ENCODE measurements at regions not wholly inside any gene's neighbourhood (a gene's known extent, or its start where the extent isn't known, plus 50 kb on each side); places are given as distances from the start of the nearest gene placed in this dataset.

DNA sequence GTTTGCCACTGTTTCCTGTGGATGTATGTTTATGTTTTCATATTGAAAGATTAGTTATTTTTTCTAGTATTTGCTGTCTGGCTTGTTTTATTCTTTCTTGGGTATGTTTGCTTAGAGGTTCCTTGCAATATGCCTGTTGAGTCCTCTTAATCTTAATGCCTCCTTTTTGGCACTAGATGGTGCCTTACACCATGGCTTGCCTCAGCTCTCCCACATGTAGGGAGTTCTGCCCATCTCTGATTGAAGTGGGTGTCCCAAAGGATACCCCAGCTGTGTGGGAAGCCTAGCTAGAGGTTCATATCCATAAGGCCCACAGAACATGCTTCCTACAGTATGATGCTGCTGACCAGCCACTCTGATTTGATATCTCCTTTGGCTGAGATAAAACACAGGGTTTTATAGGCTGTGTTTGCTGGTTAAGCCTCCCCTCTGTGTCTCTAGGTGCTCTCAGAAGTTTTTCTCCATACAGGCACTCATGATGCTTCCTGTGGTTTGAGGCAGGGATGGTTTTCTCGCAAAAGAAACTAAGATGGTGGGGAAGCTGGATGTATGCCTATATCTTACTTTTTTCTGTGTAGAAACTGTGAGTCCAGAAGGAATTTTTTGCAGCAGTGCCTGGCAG lies 162.4 kb downstream of the ASB9 start:
- DNase-seq (ENCODE audit: unreplicated experiment), result peak; percentile 3
- H3K4me3 Mint-ChIP-seq (ENCODE audit: unreplicated experiment), result no peak overlapping the region
- no peaks in the 10 kb centered on the region for H3K36me3 Mint-ChIP-seq (ENCODE audit: insufficient read depth, unreplicated experiment)
- H3K9me3 Mint-ChIP-seq (ENCODE audit: unreplicated experiment), result peaks cover 12% of the 10 kb centered on the region
- ChIA-PET POLR2A (no interaction called here), CTCF (no interaction called here)
- TF ChIP-seq, protein P1, sequence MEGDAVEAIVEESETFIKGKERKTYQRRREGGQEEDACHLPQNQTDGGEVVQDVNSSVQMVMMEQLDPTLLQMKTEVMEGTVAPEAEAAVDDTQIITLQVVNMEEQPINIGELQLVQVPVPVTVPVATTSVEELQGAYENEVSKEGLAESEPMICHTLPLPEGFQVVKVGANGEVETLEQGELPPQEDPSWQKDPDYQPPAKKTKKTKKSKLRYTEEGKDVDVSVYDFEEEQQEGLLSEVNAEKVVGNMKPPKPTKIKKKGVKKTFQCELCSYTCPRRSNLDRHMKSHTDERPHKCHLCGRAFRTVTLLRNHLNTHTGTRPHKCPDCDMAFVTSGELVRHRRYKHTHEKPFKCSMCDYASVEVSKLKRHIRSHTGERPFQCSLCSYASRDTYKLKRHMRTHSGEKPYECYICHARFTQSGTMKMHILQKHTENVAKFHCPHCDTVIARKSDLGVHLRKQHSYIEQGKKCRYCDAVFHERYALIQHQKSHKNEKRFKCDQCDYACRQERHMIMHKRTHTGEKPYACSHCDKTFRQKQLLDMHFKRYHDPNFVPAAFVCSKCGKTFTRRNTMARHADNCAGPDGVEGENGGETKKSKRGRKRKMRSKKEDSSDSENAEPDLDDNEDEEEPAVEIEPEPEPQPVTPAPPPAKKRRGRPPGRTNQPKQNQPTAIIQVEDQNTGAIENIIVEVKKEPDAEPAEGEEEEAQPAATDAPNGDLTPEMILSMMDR (IDR thresholded peaks at IDR 0.05; ENCODE audit: unreplicated experiment), result no peak
- H3K27ac Mint-ChIP-seq (ENCODE audit: low read depth, unreplicated experiment), result no peak overlapping the region
- no peaks in the 10 kb centered on the region for H3K4me1 Mint-ChIP-seq (ENCODE audit: insufficient read depth, unreplicated experiment)
- no TSS peak for BruUV-seq (replicated peaks)
- intact Hi-C loops (cut with micrococcal nuclease), result no loop called here
- H3K27me3 Mint-ChIP-seq (ENCODE audit: insufficient read depth, unreplicated experiment), result peaks cover 42% of the 10 kb centered on the region

DNA sequence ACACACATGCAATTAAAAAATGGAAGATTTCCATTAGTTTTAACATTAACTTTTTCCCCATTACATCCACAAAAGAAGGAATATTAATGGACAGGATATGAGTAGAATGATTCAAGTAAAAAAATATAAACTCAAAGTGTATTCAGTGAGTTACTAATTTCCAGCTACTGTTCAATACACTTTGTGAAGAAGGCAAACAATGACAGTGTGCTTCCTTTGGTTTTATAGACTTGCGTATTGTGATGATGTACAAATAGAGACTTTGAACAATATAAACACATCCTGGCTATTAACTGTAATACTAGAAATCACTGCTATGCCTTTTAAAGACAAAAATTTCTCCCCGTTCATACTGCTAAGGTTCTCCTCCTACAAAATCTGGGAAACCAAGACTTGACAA lies 171.4 kb downstream of the ASB9 start:
- H3K4me3 Mint-ChIP-seq (ENCODE audit: unreplicated experiment), result no peak overlapping the region
- TF ChIP-seq, protein P1 (IDR thresholded peaks at IDR 0.05; ENCODE audit: unreplicated experiment), result no peak
- H3K27ac Mint-ChIP-seq (ENCODE audit: low read depth, unreplicated experiment), result no peak overlapping the region
- BruUV-seq (replicated peaks), result no TSS peak
- H3K27me3 Mint-ChIP-seq (ENCODE audit: insufficient read depth, unreplicated experiment), result peaks cover 35% of the 10 kb centered on the region
- H3K36me3 Mint-ChIP-seq (ENCODE audit: insufficient read depth, unreplicated experiment), result no peaks in the 10 kb centered on the region
- H3K4me1 Mint-ChIP-seq (ENCODE audit: insufficient read depth, unreplicated experiment), result no peaks in the 10 kb centered on the region
- ChIA-PET POLR2A (no interaction called here), CTCF (interaction anchor here (0.6 kb wide), 1 partner anchor 200 kb away, joined by 4 read pairs; no protein-coding TSS in a partner anchor)
- no peak for DNase-seq (ENCODE audit: unreplicated experiment)
- H3K9me3 Mint-ChIP-seq (ENCODE audit: unreplicated experiment), result no peaks in the 10 kb centered on the region
- intact Hi-C loops (cut with micrococcal nuclease), result no loop called here

GRCh38 chrX:15087747-15088146 lies 182.1 kb downstream of the ASB9 start:
- TF ChIP-seq, protein P1 (IDR thresholded peaks at IDR 0.05; ENCODE audit: unreplicated experiment), result no peak
- Mint-ChIP-seq H3K27ac (ENCODE audit: low read depth, unreplicated experiment) (no peak overlapping the region), H3K4me1 (ENCODE audit: insufficient read depth, unreplicated experiment) (no peaks in the 10 kb centered on the region), H3K4me3 (ENCODE audit: unreplicated experiment) (no peak overlapping the region), H3K27me3 (ENCODE audit: insufficient read depth, unreplicated experiment) (no peaks in the 10 kb centered on the region), H3K36me3 (ENCODE audit: insufficient read depth, unreplicated experiment) (no peaks in the 10 kb centered on the region), H3K9me3 (ENCODE audit: unreplicated experiment) (peaks cover 10% of the 10 kb centered on the region)
- intact Hi-C loops (cut with micrococcal nuclease), result no loop called here
- DNase-seq (ENCODE audit: unreplicated experiment), result no peak
- BruUV-seq (replicated peaks), result no TSS peak
- POLR2A ChIA-PET, result no interaction called here
- CTCF ChIA-PET, result no interaction called here

GRCh38 chrX:15073313-15073712 lies 196.6 kb downstream of the ASB9 start:
- Mint-ChIP-seq H3K4me1 (ENCODE audit: insufficient read depth, unreplicated experiment) (no peaks in the 10 kb centered on the region), H3K4me3 (ENCODE audit: unreplicated experiment) (no peak overlapping the region), H3K36me3 (ENCODE audit: insufficient read depth, unreplicated experiment) (no peaks in the 10 kb centered on the region), H3K27me3 (ENCODE audit: insufficient read depth, unreplicated experiment) (peaks cover 45% of the 10 kb centered on the region), H3K27ac (ENCODE audit: low read depth, unreplicated experiment) (no peak overlapping the region), H3K9me3 (ENCODE audit: unreplicated experiment) (no peaks in the 10 kb centered on the region)
- BruUV-seq (replicated peaks), result no TSS peak
- ChIA-PET CTCF (no interaction called here), POLR2A (no interaction called here)
- TF ChIP-seq, protein P1 (IDR thresholded peaks at IDR 0.05; ENCODE audit: unreplicated experiment), result no peak
- intact Hi-C loops (cut with micrococcal nuclease), result no loop called here
- no peak for DNase-seq (ENCODE audit: unreplicated experiment)

Measured in MCF 10A (cell line).